Right ventricle myocardium superior (tissue), 1 donor: ENCODE measurements at regions not wholly inside any gene's neighbourhood (a gene's known extent, or its start where the extent isn't known, plus 50 kb on each side); places are given as distances from the start of the nearest gene placed in this dataset.

Experiments used
- ATAC-seq: fragments of 200-7000 bp; cut with Tn5 transposase; one replicate; pipeline ENCODE4 v1.9.1; 2020; ENCODE audit warnings: mild to moderate bottlenecking; ENCODE audit not compliant: poor library complexity
- DNase-seq: peaks from one replicate; pipeline ENCODE4 v3.0.0-alpha.2; 2020
- intact Hi-C: fragments of 100-400 bp; cut with DNase I; formaldehyde crosslinking; loops from one replicate; pipeline ENCODE4 v1.11.2; 2022
- donor health status: DM: no; HTN: yes; CAD: no; lungs with severe emphysema.

DNA sequence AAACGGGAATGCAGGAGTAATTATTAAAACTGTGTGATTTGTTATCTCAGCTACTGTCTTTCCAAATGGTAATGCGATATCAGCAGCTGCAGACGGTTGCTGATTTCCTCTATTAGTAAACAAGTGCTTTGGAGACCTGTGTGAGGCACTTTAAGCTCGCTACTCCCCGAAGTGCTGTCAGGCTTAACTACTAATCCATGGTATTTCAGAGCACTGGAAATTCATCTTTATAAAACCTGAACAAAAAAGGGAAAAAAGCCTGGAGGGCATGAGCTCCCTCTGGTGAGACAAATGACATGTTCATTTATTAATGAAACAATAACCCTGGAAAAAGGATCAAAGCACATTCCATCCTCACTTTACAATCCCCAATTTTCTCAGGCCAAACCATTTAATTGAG lies 143.6 kb upstream of the OTX2 start:
- no peak for ATAC-seq
- intact Hi-C loops = no loop called here
- no peak for DNase-seq

- DNase-seq (no peak), ATAC-seq (no peak)
- intact Hi-C loops = no loop called here
Observed at GRCh38 chr14:56952766-56953473, 142.6 kb upstream of the OTX2 start.

DNA sequence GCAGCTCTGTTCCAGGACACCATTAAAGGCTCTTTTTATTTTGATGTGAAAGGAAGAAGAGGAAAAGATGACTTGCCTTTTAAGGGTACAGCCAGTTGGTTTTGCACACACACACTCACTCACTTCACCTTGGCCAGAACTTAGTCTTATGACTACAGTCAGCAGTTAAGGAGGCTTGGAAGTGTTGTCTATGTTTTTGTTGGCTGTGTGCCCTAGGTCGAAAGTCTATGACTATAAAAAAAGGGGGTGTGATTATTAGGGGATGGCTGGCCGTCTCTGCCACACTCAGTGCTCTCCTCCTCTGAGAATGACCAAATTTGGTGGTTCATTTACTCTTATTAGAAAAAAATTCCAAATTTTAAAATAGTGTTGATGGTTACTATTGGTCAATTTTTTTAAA lies 139.5 kb upstream of the OTX2 start:
- no peak for ATAC-seq

DNA sequence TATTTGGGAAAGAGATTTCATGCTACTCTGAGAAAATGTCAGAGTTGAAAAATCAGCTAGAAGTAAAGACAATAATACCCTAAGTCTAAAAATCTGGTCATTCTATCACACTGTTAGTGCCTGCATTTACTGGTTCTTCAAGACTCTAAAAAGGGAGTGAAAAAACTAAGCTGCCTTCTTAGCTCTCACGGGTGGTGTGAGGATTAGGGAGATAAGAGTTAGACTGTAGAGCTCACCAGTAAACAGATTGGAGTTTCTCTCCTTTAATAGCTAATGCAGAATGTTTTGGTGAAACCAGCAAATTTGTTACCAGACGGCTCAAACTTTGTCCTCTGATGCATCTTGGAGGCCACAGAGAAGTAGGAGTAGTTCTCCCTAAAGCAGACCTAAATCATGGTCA lies 135.0 kb upstream of the OTX2 start:
- DNase-seq = no peak
- intact Hi-C loops = no loop called here
- no peak for ATAC-seq

More for the DNA sequence above, 139.5 kb upstream of the OTX2 start:
- intact Hi-C loops = no loop called here
- no peak for DNase-seq

DNA sequence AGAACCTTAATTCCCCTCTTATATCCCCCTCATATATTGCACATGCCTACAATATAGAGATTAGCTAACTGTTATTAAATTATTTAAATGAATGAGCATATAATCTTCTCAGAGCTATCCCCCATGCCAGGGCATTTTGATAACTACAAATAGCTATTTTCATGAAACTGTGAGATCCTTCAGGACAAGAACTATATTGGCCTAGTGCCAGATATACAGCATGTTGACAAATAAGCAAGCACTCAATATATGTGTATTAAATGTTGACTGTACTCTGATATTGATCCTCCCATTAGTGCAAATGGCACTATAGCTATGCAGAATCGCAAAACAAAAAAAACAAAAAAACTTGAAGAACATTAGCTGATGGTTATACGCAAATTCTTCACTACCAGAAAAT lies 134.1 kb upstream of the OTX2 start:
- intact Hi-C loops = no loop called here
- DNase-seq = no peak
- no peak for ATAC-seq

DNA sequence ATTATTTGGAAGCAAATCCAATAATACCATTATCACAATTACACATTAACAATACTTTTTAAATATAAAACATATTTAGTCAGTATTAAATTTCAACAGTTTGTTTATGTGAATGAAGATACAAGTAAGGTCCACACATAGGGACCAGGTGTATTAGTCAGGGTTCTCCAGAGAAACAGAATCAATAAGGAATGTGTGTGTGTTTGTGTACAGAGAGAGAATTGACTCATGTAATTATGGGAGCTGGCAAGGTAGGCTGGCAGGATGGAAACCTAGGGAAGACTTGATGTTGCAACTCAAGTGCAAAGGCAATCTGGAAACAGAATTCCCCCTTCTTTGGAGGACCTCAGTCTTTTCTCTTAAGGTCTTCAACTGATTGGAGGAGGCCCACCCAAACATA lies 123.2 kb upstream of the OTX2 start:
- ATAC-seq (no peak), DNase-seq (no peak)
- intact Hi-C loops = no loop called here

DNA sequence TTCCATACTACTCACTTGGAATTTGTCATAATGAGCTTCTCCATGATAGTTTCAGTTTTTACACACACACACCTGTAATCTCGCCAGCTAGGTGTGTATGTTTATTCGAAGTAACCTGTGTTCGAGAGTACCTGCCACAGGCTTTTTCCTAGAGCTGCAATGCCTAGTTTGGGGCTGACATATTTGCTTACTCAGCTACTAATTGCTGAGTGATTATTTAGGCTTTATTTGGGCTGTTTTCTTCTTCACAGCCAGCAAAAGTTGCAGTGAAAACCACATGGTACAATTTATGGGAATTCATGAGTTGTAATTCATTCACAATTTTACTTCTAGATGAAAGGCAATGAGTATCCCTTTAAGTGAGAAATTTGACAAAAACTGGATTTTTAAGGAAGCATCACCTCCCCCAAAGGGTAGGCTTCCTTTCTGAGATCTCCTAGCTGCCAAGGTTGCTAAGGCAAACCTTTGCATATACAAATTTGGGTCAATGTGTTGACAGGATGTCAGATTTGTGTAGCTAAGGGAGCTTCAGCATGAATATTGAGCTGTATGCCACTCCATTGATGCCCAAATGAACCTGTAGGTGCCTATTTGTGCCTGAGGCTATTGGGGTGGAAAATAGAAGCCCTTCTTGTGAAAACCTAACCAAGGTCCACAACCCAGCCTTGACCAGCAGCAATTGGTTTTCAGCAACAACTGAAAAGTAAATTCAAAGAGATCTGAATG lies 108.7 kb upstream of the OTX2 start:
- intact Hi-C loops = no loop called here
- ATAC-seq = no peak
- no peak for DNase-seq

DNA sequence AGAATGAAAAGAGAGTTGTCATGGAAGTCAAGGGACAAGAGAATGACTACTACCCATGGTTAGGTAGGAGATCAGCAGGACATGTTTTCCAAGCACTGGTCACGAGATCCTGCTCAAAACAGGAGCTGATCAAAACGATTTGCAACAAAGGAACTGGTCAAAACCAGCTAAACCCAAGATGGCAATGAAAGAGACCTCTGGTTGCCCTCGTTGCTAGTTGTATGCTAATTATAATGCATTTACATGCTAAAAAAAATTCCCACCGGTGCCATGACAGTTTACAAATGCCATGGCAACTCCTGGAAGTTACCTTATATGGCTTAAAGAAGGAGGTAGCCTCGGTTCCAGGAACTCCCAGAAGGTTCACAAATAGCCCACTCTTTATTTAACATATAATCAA lies 95.0 kb upstream of the OTX2 start:
- DNase-seq (no peak), ATAC-seq (no peak)
- intact Hi-C loops = no loop called here

DNA sequence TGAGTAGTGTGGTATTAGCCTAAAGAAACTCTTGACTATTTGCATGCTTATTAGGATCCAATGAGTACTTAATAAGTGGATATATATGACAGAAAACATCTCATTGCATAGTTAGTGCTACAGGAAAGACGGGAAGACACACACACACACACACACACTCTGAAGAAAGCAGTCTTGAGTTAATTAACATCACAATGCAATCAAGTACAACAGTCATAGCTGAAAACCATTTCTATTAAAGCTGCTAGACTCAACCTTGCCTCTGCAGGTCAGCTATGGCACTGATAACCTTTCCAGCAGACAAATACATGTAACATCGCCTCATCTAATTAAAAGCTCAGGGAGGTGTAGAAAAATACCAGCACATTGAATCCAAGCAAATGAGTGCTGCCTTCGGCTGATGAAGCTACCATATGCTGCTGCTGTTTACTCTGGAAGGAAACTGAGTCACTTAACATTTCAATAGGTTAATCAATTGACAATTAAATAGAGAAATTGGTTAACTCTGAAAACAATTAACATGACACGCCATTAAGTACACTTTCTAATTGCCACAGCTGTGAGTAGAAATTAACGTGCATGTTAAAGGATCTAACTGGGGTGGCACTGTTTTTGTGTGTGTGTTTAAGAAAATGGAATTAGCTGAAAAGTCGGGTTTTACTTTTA lies 93.2 kb upstream of the OTX2 start:
- intact Hi-C loops = no loop called here
- ATAC-seq = no peak
- DNase-seq = no peak

GRCh38 chr14:56902385-56902784 lies 92.1 kb upstream of the OTX2 start:
- DNase-seq (no peak), ATAC-seq (no peak)
- intact Hi-C loops = no loop called here

- ATAC-seq = no peak
- DNase-seq = no peak
- intact Hi-C loops = no loop called here
Observed at GRCh38 chr14:56900726-56901125, 90.4 kb upstream of the OTX2 start.

DNA sequence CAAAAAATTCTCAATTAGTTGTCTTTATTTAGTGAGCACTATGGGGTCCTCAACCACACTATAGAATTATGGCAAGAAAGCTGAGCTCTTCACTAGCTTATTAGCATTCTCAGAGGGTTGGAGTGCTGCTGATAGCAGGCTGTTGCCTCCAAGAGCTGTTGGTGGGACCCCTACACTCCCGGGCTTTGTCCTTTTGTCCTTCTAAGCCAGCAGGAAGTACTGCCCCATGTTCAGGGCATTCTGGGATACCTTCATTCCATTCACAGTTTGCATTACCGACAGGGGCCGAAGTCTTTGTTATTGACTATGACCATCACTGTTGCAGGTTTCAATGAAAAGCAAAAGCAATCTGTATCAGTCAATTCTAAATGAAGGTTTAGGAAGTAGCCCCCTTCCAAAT lies 89.5 kb upstream of the OTX2 start:
- intact Hi-C loops = no loop called here
- DNase-seq (no peak), ATAC-seq (no peak)

DNA sequence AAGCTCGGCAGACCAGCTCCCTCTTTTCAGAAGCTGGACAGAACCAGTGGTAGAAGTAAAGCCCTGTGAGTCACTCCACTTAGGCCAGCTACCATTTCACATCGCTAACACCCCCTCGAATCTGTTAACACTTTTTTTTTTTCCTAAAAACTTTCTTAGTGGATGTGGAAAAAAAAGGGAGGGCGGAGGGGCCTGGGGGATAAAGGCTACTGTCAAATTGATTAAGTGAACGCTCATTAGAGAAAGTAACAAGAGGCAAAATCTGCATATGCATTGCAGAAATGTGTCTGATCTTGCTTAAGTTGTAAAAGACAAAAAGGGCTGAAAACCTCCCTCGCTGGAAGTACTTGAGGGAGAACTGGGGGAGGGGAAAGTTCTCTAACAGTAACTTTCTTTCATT lies 86.6 kb upstream of the OTX2 start:
- ATAC-seq = no peak
- intact Hi-C loops = no loop called here
- no peak for DNase-seq

DNA sequence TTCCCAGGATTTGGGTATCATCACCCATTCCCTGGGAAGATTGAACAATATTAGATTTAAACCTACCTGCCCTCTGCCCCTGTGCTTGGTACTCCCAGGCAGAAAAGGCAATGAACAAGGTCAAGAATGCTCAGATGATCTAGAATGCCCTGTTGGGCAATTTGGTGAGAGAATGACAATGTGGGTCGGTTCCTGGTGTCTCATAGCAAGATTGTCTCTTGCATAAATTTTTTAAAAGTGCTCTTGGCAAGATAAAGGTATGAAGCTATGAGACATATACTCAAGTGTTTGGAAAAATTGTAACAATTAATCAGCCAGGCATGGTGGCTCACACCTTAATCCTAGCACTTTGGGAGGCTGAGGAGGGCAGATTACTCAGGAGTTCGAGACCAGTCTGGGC lies 86.0 kb upstream of the OTX2 start:
- no peak for DNase-seq
- intact Hi-C loops = no loop called here
- no peak for ATAC-seq

DNA sequence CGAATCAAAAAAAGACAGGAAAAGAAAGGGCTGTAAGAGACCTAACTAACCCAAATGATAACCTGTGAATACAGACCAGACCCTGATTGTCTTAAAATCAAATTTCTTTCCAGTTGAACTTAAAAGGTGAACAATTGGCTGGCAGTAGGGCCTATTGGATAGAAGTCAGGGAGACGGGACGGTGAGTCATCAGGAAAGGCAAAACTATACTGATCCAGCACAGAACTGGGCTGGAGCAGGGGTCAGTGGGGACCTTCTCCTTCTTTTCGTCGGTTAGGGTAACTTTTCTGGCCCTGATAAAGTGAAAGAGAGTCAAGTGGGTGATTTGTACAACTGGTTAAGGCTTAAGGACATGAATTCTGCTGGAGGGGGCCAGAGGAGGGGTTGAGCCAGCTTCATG lies 84.9 kb upstream of the OTX2 start:
- DNase-seq = no peak
- intact Hi-C loops = no loop called here
- ATAC-seq = no peak

DNA sequence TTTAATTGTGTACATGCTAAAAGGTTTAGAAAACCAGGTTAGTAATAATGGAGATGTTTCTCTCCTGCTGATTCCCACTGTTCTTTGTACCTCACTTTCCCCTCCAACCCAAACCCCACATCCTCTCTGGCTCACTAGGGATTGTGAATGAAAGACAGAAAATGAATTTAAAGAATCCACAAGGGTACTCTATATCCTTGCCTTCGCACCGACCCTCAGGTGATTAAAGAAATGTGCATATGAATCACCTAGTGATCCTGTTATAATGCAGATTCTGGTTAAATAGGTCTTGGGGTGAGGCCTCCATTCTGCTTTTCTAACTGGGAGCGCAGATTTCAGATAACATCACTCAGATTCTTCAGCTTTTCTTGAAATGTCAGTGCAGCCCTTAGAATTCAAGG lies 84.3 kb upstream of the OTX2 start:
- DNase-seq = no peak
- intact Hi-C loops = no loop called here
- ATAC-seq = no peak

DNA sequence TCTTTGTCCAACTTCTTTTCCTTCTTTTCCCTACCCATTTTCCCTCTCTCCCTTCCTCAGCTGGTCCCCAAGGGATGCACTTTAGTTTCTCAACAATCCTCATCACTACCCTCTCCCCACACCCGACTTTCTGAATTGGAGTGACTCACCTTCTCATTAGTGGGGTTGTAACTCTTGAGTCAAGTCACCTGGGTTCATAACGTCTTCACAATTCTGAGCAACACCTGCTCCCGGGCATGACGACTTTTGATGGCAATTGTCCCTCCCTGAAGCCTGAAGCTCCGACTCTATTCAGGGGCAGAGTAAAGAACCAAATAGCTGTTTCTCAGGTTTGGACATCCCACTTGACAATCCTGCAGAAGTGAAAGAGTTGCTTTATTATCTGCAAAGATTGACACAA lies 82.7 kb upstream of the OTX2 start:
- ATAC-seq = no peak
- no peak for DNase-seq
- intact Hi-C loops = no loop called here

- DNase-seq (no peak), ATAC-seq (no peak)
- intact Hi-C loops = no loop called here
Observed at GRCh38 chr14:56891226-56891625, 80.9 kb upstream of the OTX2 start.

DNA sequence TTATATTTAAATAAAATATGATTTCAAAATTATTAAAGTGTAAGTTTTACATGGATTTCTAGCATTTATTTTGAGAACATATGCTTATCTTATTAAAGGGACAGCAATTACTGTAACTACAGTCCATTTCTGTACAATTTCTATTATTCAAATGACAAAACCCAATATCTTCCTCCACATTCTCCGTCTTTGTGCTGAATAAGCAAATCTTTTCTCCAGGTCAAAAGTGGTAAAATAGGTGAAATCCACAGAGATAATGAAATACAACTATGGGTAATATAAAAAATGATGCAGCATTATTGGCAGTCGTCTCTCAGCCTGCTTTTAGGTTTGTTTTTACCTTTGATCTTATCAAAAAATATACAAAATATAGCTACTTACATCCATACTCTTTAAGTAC lies 79.4 kb upstream of the OTX2 start:
- ATAC-seq (no peak), DNase-seq (no peak)

GRCh38 chr14:56888274-56888673 lies 78.0 kb upstream of the OTX2 start:
- intact Hi-C loops = no loop called here
- DNase-seq = no peak
- ATAC-seq = no peak

More for the DNA sequence above, 79.4 kb upstream of the OTX2 start:
- intact Hi-C loops = no loop called here
